ENCODE measurements at regions not wholly inside any gene's neighbourhood (a gene's known extent, or its start where the extent isn't known, plus 50 kb on each side); places are given as distances from the start of the nearest gene placed in this dataset.
A peak's percentile ranks its signal among the peaks of the same experiment; 100 is the strongest.

DNA sequence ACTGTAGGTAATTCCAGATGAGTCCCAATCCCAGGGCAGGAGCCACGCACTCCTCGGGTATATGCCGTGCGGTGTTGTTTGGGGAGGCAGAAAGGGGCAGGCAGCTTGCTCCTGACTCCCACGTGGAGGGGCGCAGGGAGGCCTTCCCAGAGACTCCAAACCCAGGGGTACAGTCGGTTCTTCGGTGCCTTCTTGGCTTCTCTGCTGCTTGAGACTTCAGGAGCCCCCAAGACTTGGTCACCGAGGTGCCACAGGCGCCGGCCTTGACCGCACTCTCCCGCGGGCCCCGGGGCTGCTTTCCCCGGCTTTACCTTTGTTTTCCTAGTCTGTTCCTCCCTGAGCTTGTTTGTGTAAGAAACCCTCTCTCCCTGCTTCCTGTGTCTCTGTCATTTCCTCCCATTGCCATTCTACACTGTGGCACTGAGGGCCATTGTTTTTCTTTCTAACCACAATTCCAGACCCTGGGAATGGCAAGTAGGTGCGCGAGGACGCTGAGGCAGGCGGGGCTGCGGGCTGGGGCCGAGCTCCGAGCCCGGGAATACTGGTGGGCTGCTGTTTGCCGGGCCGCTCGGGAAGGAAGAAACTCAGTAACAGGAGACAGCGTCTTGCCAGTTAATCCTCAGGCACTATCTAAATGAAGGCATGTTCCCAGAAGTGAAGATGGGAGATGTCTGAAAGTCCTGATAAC is 215.6 kb upstream of the HEY2 start:
- Histone ChIP-seq H3K27ac (ENCODE audit: low read length) (no peak overlapping the region), H3K27me3 (ENCODE audit: control insufficient read depth, insufficient read depth, low read length) (peaks cover 30% of the 10 kb centered on the region), H3K4me3 (ENCODE audit: low read length) (no peak overlapping the region), H3K4me1 (ENCODE audit: control insufficient read depth, insufficient read depth, low read length) (no peaks in the 10 kb centered on the region), H3K9me3 (ENCODE audit: control insufficient read depth, low read depth, low read length) (peaks cover 5% of the 10 kb centered on the region), H3K36me3 (ENCODE audit: control insufficient read depth, insufficient read depth, low read length) (no peaks in the 10 kb centered on the region)
- no CpG with 5 or more reads among the region's 28 CpGs for WGBS (ENCODE audit: insufficient coverage, low lambda C conversion rate)
- no peak for DNase-seq

DNA sequence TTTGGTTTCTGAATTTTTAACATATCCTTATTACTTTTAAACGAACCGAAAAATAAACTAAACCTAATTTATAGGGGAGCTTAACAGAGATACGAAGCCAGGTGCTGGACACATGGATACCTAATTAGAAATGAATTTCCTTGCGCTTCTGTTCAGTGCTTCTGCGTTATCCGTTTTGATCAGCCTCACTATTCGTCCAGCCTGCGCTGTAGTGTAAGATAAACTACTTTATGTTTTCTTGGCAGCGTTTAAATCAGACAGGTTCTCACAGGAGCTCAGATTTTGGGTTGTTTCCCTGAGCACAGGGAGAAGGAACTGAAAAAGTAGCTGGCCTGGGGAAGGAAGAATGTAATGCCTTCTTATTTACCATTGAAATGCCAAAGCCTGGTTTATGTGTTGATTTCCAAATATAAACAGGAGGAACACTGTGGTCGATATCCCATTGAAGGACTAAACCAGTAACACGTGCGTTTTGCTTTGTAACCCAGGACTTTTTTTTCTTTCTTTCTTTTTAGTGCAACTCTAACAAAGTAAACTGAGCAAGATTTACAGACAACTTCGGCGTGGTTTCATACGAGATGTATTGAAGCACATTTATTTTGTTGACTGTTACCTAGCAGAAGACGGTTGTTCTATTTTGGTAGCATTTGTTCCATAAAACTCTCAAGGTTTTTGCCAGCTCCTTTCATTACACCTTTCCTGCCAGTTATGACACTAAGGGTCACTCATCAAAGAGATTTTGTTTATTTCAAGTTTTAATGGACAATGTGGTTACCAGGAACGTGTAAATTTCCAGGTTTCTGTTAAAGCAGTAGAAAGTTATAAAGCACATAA is 214.8 kb upstream of the HEY2 start:
- Histone ChIP-seq H3K27ac (ENCODE audit: low read length) (no peak overlapping the region), H3K4me1 (ENCODE audit: control insufficient read depth, insufficient read depth, low read length) (no peaks in the 10 kb centered on the region), H3K36me3 (ENCODE audit: control insufficient read depth, insufficient read depth, low read length) (no peaks in the 10 kb centered on the region), H3K4me3 (ENCODE audit: low read length) (no peak overlapping the region), H3K27me3 (ENCODE audit: control insufficient read depth, insufficient read depth, low read length) (peaks cover 26% of the 10 kb centered on the region), H3K9me3 (ENCODE audit: control insufficient read depth, low read depth, low read length) (peaks cover 5% of the 10 kb centered on the region)
- DNase-seq, result no peak
- 60% methylated on average over 9 of the region's 17 CpGs for WGBS (ENCODE audit: insufficient coverage, low lambda C conversion rate)

DNA sequence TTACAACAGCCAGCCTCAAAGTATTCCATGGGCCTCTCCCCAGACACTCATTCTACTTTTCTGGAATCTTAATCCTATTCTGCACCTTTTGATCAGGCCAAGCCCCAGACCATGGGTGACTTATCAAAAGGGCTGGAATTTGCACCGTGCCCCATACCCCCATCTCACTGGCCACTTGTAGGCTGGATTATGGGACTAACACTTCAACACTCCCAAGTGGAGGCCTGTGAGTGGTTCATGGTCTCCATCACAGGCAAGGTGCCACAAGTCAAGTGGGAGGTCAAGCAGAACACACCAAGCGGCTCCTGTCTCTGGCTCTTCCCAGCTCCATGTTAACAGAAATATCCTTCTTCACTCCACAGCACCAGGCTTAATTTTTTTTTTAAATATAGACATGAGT is 212.3 kb upstream of the HEY2 start:
- Histone ChIP-seq H3K9me3 (ENCODE audit: control insufficient read depth, low read depth, low read length) (peaks cover 5% of the 10 kb centered on the region), H3K36me3 (ENCODE audit: control insufficient read depth, insufficient read depth, low read length) (no peaks in the 10 kb centered on the region), H3K27me3 (ENCODE audit: control insufficient read depth, insufficient read depth, low read length) (peaks cover 29% of the 10 kb centered on the region), H3K4me3 (ENCODE audit: low read length) (no peak overlapping the region), H3K4me1 (ENCODE audit: control insufficient read depth, insufficient read depth, low read length) (no peaks in the 10 kb centered on the region), H3K27ac (ENCODE audit: low read length) (no peak overlapping the region)
- WGBS (ENCODE audit: insufficient coverage, low lambda C conversion rate), result no CpG with 5 or more reads among the region's 2 CpGs
- no peak for DNase-seq

GRCh38 chr6:125539892-125540291 is 209.5 kb upstream of the HEY2 start:
- no peaks in the 10 kb centered on the region for H3K36me3 ChIP-seq (ENCODE audit: control insufficient read depth, insufficient read depth, low read length)
- no peaks in the 10 kb centered on the region for H3K4me1 ChIP-seq (ENCODE audit: control insufficient read depth, insufficient read depth, low read length)
- peaks cover 10% of the 10 kb centered on the region for H3K27me3 ChIP-seq (ENCODE audit: control insufficient read depth, insufficient read depth, low read length)
- no peak overlapping the region for H3K27ac ChIP-seq (ENCODE audit: low read length)
- 100% methylated on average over 1 of the region's 3 CpGs for WGBS (ENCODE audit: insufficient coverage, low lambda C conversion rate)
- no peak overlapping the region for H3K4me3 ChIP-seq (ENCODE audit: low read length)
- DNase-seq, result no peak
- no peaks in the 10 kb centered on the region for H3K9me3 ChIP-seq (ENCODE audit: control insufficient read depth, low read depth, low read length)

- no CpG with 5 or more reads among the region's 1 CpG for WGBS (ENCODE audit: insufficient coverage, low lambda C conversion rate)
- Histone ChIP-seq H3K4me1 (ENCODE audit: control insufficient read depth, insufficient read depth, low read length) (no peaks in the 10 kb centered on the region), H3K4me3 (ENCODE audit: low read length) (no peak overlapping the region), H3K27ac (ENCODE audit: low read length) (no peak overlapping the region), H3K9me3 (ENCODE audit: control insufficient read depth, low read depth, low read length) (no peaks in the 10 kb centered on the region), H3K36me3 (ENCODE audit: control insufficient read depth, insufficient read depth, low read length) (no peaks in the 10 kb centered on the region), H3K27me3 (ENCODE audit: control insufficient read depth, insufficient read depth, low read length) (peaks cover 4% of the 10 kb centered on the region)
- DNase-seq, result no peak
Observed at GRCh38 chr6:125544819-125545218, 204.6 kb upstream of the HEY2 start.

GRCh38 chr6:125546841-125547251 is 202.6 kb upstream of the HEY2 start:
- 100% methylated on average over 1 of the region's 5 CpGs for WGBS (ENCODE audit: insufficient coverage, low lambda C conversion rate)
- peak in 1 of 2 donors; percentile 16 for DNase-seq
- H3K36me3 ChIP-seq (ENCODE audit: control insufficient read depth, insufficient read depth, low read length), result no peaks in the 10 kb centered on the region

GRCh38 chr6:125547381-125547780 is 202.1 kb upstream of the HEY2 start:
- H3K27me3 ChIP-seq (ENCODE audit: control insufficient read depth, insufficient read depth, low read length), result peaks cover 8% of the 10 kb centered on the region
- WGBS (ENCODE audit: insufficient coverage, low lambda C conversion rate), result 33% methylated on average over 1 of the region's 1 CpG
- no peak overlapping the region for H3K27ac ChIP-seq (ENCODE audit: low read length)
- no peaks in the 10 kb centered on the region for H3K4me1 ChIP-seq (ENCODE audit: control insufficient read depth, insufficient read depth, low read length)
- no peak for DNase-seq
- H3K36me3 ChIP-seq (ENCODE audit: control insufficient read depth, insufficient read depth, low read length), result no peaks in the 10 kb centered on the region
- no peaks in the 10 kb centered on the region for H3K9me3 ChIP-seq (ENCODE audit: control insufficient read depth, low read depth, low read length)
- no peak overlapping the region for H3K4me3 ChIP-seq (ENCODE audit: low read length)

More at GRCh38 chr6:125546841-125547251, 202.6 kb upstream of the HEY2 start:
- Histone ChIP-seq H3K9me3 (ENCODE audit: control insufficient read depth, low read depth, low read length) (no peaks in the 10 kb centered on the region), H3K4me1 (ENCODE audit: control insufficient read depth, insufficient read depth, low read length) (no peaks in the 10 kb centered on the region), H3K27ac (ENCODE audit: low read length) (no peak overlapping the region), H3K4me3 (ENCODE audit: low read length) (no peak overlapping the region), H3K27me3 (ENCODE audit: control insufficient read depth, insufficient read depth, low read length) (peaks cover 8% of the 10 kb centered on the region)

GRCh38 chr6:125549202-125549884 is 200.1 kb upstream of the HEY2 start:
- DNase-seq, result no peak
- no peaks in the 10 kb centered on the region for H3K4me1 ChIP-seq (ENCODE audit: control insufficient read depth, insufficient read depth, low read length)
- H3K27ac ChIP-seq (ENCODE audit: low read length), result no peak overlapping the region
- H3K36me3 ChIP-seq (ENCODE audit: control insufficient read depth, insufficient read depth, low read length), result no peaks in the 10 kb centered on the region
- H3K4me3 ChIP-seq (ENCODE audit: low read length), result no peak overlapping the region
- H3K9me3 ChIP-seq (ENCODE audit: control insufficient read depth, low read depth, low read length), result no peaks in the 10 kb centered on the region
- 71% methylated on average over 4 of the region's 4 CpGs for WGBS (ENCODE audit: insufficient coverage, low lambda C conversion rate)
- peaks cover 8% of the 10 kb centered on the region for H3K27me3 ChIP-seq (ENCODE audit: control insufficient read depth, insufficient read depth, low read length)

DNA sequence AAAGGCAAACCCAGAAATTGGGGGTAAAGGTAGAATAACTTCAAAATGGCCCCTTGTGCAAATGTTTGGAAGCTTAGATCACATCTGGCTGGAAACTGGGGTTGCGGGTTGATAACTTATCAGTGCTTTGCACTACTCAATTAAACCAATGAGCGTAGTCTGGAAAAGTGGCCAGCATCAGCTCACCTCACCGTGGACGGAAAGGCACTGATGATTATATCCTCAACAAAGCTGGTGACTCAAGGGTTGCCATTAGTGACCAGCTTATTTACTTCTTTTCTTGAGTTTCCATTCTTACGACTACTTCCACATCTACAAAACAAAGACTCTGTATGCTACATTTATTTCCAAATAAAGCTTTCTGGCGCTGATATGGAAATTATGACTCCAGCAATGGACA is 198.5 kb upstream of the HEY2 start:
- no peak overlapping the region for H3K27ac ChIP-seq (ENCODE audit: low read length)
- H3K9me3 ChIP-seq (ENCODE audit: control insufficient read depth, low read depth, low read length), result no peaks in the 10 kb centered on the region
- no peak for DNase-seq
- H3K27me3 ChIP-seq (ENCODE audit: control insufficient read depth, insufficient read depth, low read length), result peaks cover 8% of the 10 kb centered on the region
- no peaks in the 10 kb centered on the region for H3K36me3 ChIP-seq (ENCODE audit: control insufficient read depth, insufficient read depth, low read length)
- H3K4me3 ChIP-seq (ENCODE audit: low read length), result no peak overlapping the region
- 100% methylated on average over 1 of the region's 6 CpGs for WGBS (ENCODE audit: insufficient coverage, low lambda C conversion rate)
- H3K4me1 ChIP-seq (ENCODE audit: control insufficient read depth, insufficient read depth, low read length), result no peaks in the 10 kb centered on the region

GRCh38 chr6:125552819-125553218 is 196.6 kb upstream of the HEY2 start:
- Histone ChIP-seq H3K27ac (ENCODE audit: low read length) (no peak overlapping the region), H3K27me3 (ENCODE audit: control insufficient read depth, insufficient read depth, low read length) (peaks cover 8% of the 10 kb centered on the region)
- 67% methylated on average over 1 of the region's 1 CpG for WGBS (ENCODE audit: insufficient coverage, low lambda C conversion rate)

More at GRCh38 chr6:125552819-125553218, 196.6 kb upstream of the HEY2 start:
- Histone ChIP-seq H3K36me3 (ENCODE audit: control insufficient read depth, insufficient read depth, low read length) (no peaks in the 10 kb centered on the region), H3K9me3 (ENCODE audit: control insufficient read depth, low read depth, low read length) (no peaks in the 10 kb centered on the region), H3K4me3 (ENCODE audit: low read length) (no peak overlapping the region), H3K4me1 (ENCODE audit: control insufficient read depth, insufficient read depth, low read length) (no peaks in the 10 kb centered on the region)
- no peak for DNase-seq
